GM12878 (cell line): ENCODE measurements at regions not wholly inside any gene's neighbourhood (a gene's known extent, or its start where the extent isn't known, plus 50 kb on each side); places are given as distances from the start of the nearest gene placed in this dataset.

Source experiments
- ATAC-seq: fragments of 200-7000 bp; cut with Tn5 transposase; 3 replicates; pipeline ENCODE4 v1.9.1; 2020; ENCODE audit warnings: mild to moderate bottlenecking, moderate library complexity
- BruUV-seq: library from RNA; stranded (reverse); fragments of 400-500 nt; replicated peaks from 2 replicates; lab custom pipeline; 2021; lab: Mats Ljungman, UMichigan
- CTCF ChIA-PET: fragments of 300-600 bp; sonication (Branson Sonifier 250); formaldehyde crosslinking; extraction: SDS; loops from one replicate; lab custom pipeline; 2021; ENCODE audit warnings: inconsistent platforms; lab: Yijun Ruan, JAX
- POLR2A ChIA-PET: fragments of 350-600 bp; formaldehyde crosslinking; extraction: SDS; loops from one replicate; lab custom pipeline; 2021; ENCODE audit warnings: inconsistent platforms; lab: Charles Lee
- RAD21 ChIA-PET: fragments of 300-600 bp; sonication (Branson Sonifier 250); formaldehyde crosslinking; loops from one replicate; lab custom pipeline; 2023; ENCODE audit warnings: antibody characterized with exemption; ENCODE audit not compliant: unreplicated experiment; lab: Charles Lee
- SMC1A ChIA-PET: fragments of 300-600 bp; sonication (Branson Sonifier 250); formaldehyde crosslinking; loops from one replicate; lab custom pipeline; 2023; ENCODE audit not compliant: unreplicated experiment, uncharacterized antibody; lab: Charles Lee
- DNase-seq: peaks from one replicate; pipeline ENCODE4 v3.0.0-alpha.2; 2011; ENCODE audit warnings: low read depth, low spot score
- FAIRE-seq: peaks from 3 replicates; lab custom pipeline; 2011; peaks lifted over from hg19 to GRCh38; lab: Jason Lieb, UNC
- H2AFZ ChIP-seq: 2 replicates; pipeline ENCODE4 v1.6.0; 2011; ENCODE audit warnings: low read depth, low read length, control low read depth; ENCODE audit not compliant: control insufficient read depth
- H3K27ac ChIP-seq: 2 replicates; pipeline ENCODE4 v1.5.1; 2011; ENCODE audit warnings: control low read depth; ENCODE audit not compliant: control insufficient read depth, insufficient read depth
- H3K27me3 ChIP-seq, 2 experiments: replicated peaks in 1 of 2; 2 replicates each; pipeline versions ENCODE4 v1.6.0 to v1.6.1; 2011; ENCODE audit warnings: low read length in 1 of 2; ENCODE audit not compliant: control insufficient read depth in 2 of 2, insufficient read depth in 2 of 2
- H3K36me3 ChIP-seq, 2 experiments: 2 replicates each; pipeline ENCODE4 v1.5.1; 2011; ENCODE audit warnings: low read length in 1 of 2; ENCODE audit not compliant: control insufficient read depth in 2 of 2, insufficient read depth in 2 of 2
- H3K4me1 ChIP-seq: 2 replicates; pipeline ENCODE4 v1.6.1; 2011; ENCODE audit warnings: mild to moderate bottlenecking, low read length, moderate library complexity, mixed read lengths; ENCODE audit not compliant: control insufficient read depth, insufficient read depth
- H3K4me2 ChIP-seq: 2 replicates; pipeline ENCODE4 v1.6.0; 2011; ENCODE audit warnings: control low read depth; ENCODE audit not compliant: control insufficient read depth, insufficient read depth
- H3K4me3 ChIP-seq: fragments of 200-600 bp; sonication (generic); 2 replicates; pipeline ENCODE4 v1.5.1; 2016
- H3K79me2 ChIP-seq: 2 replicates; pipeline ENCODE4 v1.6.0; 2011; ENCODE audit warnings: low read length; ENCODE audit not compliant: control insufficient read depth, insufficient read depth
- H3K9ac ChIP-seq: 2 replicates; pipeline ENCODE4 v1.8.0; 2011; ENCODE audit warnings: low read length, control low read depth, mixed read lengths; ENCODE audit not compliant: control insufficient read depth, insufficient read depth
- H3K9me3 ChIP-seq: replicated peaks from 3 replicates; pipeline ENCODE4 v1.5.1; 2011; ENCODE audit warnings: mild to moderate bottlenecking, low read length; ENCODE audit not compliant: control insufficient read depth, insufficient read depth
- H4K20me1 ChIP-seq: 2 replicates; pipeline ENCODE4 v1.6.0; 2011; ENCODE audit not compliant: control insufficient read depth, insufficient read depth
- ATF3 ChIP-seq: IDR thresholded peaks from 2 replicates; pipeline ENCODE4 v1.6.1; 2011; ENCODE audit warnings: low read depth, mild to moderate bottlenecking, low read length, moderate library complexity, borderline replicate concordance; ENCODE audit errors: extremely low read depth
- EGR1 ChIP-seq, 2 experiments: IDR thresholded peaks; 1 replicate in 1 of 2; 2 replicates in 1 of 2; pipeline ENCODE4 v1.6.1; 2011 to 2012; ENCODE audit warnings: low read depth in 2 of 2, low read length in 2 of 2, borderline replicate concordance in 1 of 2, mild to moderate bottlenecking in 1 of 2, moderate library complexity in 1 of 2
- MXI1 ChIP-seq: fragments of 150-350 bp; IDR thresholded peaks from 2 replicates; pipeline ENCODE4 v1.6.1; 2011; ENCODE audit warnings: low read depth, mild to moderate bottlenecking, inconsistent platforms, low read length, improper control_type of control experiment
- REST ChIP-seq: IDR thresholded peaks from 2 replicates; pipeline ENCODE4 v1.6.1; 2012; ENCODE audit warnings: mild to moderate bottlenecking, low read depth, low read length
- SIN3A ChIP-seq: IDR thresholded peaks from 2 replicates; pipeline ENCODE4 v1.6.1; 2012; ENCODE audit warnings: low read depth, low read length, improper control_type of control experiment
- SP1 ChIP-seq: IDR thresholded peaks from one replicate; pipeline ENCODE4 v1.6.1; 2011; ENCODE audit warnings: low read depth, low read length
- TAF1 ChIP-seq: IDR thresholded peaks from 2 replicates; pipeline ENCODE4 v1.6.1; 2011; ENCODE audit warnings: mild to moderate bottlenecking, low read depth, low read length, borderline replicate concordance
- ZNF207 ChIP-seq: fragments of 450-650 bp; IDR thresholded peaks from 2 replicates; pipeline ENCODE4 v1.6.1; 2014; ENCODE audit warnings: antibody characterized with exemption, mild to moderate bottlenecking, borderline replicate concordance
- WGBS: methylation state at CpG from one replicate; pipeline ENCODE4 v1.1.6; 2016; ENCODE audit warnings: low lambda C conversion rate; ENCODE audit not compliant: insufficient replicate concordance, insufficient coverage; ENCODE audit errors: missing lambda C conversion rate; 5-methylcytosine and 5-hydroxymethylcytosine counted together
- in situ Hi-C: fragments of 300-500 bp; cut with MboI; formaldehyde crosslinking; loops from 9 replicates; pipeline ENCODE4 v1.14.3; 2018; ENCODE audit warnings: mixed read lengths
- intact Hi-C: fragments of 100-400 bp; cut with micrococcal nuclease; formaldehyde crosslinking; loops from one replicate; pipeline ENCODE4 v1.14.2; 2022; ENCODE audit not compliant: unreplicated experiment

GRCh38 chr5:98144116-98144515 is 629.3 kb upstream of the RGMB start:
- H3K27ac ChIP-seq = no peak overlapping the region
- TF ChIP-seq TAF1 (no peak), ZNF207 (no peak), MXI1 (no peak), ATF3 (no peak), REST (no peak), SP1 (no peak), SIN3A (no peak), EGR1 (IDR thresholded peaks at IDR 0.05; ENCODE audit: borderline replicate concordance in 1 of 2, low read depth in 2 of 2, low read length in 2 of 2) (no peak)
- H3K9me3 ChIP-seq = no peaks in the 10 kb centered on the region
- intact Hi-C loops = no loop called here
- RAD21 ChIA-PET = no interaction called here
- H3K4me2 ChIP-seq = no peak overlapping the region
- WGBS = 4% methylated on average over 1 of the region's 1 CpG
- FAIRE-seq (no peak), ATAC-seq (no peak), DNase-seq (no peak)
- CTCF ChIA-PET = no interaction called here
- H3K4me1 ChIP-seq = no peaks in the 10 kb centered on the region
- H2AFZ ChIP-seq = no peak overlapping the region
- SMC1A ChIA-PET = no interaction called here
- BruUV-seq = no TSS peak
- no peaks in the 10 kb centered on the region for H3K79me2 ChIP-seq
- H3K9ac ChIP-seq = no peak overlapping the region
- no peaks in the 10 kb centered on the region for H4K20me1 ChIP-seq
- no peak overlapping the region for H3K4me3 ChIP-seq
- no peaks in the 10 kb centered on the region for H3K27me3 ChIP-seq
- POLR2A ChIA-PET = no interaction called here
- in situ Hi-C loops = no loop called here
- no peaks in the 10 kb centered on the region for H3K36me3 ChIP-seq
